NCI-H446 (cell line): ENCODE measurements at regions not wholly inside any gene's neighbourhood (a gene's known extent, or its start where the extent isn't known, plus 50 kb on each side); places are given as distances from the start of the nearest gene placed in this dataset.
A peak's percentile ranks its signal among the peaks of the same experiment; 100 is the strongest.
"Not testable (repeated sequence)": the region's sequence is repeated elsewhere in the genome, so short reads cannot be mapped to it uniquely, and the experiment has no call there.

Experiments used
- DNase-seq, 2 experiments: peaks; one replicate each; lab custom pipeline; 2025; lab: John Stamatoyannopoulos, UW

DNA sequence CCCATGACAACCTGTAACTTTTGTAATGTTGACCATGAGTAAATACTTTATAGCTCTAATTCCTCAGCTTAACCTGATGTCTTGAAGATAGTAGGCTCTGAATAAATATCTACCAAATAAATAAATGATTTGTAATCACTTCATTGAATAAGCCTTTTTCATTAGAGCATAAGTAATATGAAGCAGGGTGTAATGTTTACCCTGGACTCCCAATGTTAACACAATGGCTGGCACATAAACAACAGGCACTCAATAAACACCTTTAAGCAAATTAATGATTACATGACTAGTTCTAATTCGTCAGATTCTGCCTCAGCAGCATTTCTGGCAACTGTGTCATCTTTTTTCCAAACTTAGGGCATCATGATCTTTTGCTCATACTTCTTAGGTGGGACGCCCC lies 396.3 kb downstream of the LIG4 start:
- no peak for DNase-seq

DNA sequence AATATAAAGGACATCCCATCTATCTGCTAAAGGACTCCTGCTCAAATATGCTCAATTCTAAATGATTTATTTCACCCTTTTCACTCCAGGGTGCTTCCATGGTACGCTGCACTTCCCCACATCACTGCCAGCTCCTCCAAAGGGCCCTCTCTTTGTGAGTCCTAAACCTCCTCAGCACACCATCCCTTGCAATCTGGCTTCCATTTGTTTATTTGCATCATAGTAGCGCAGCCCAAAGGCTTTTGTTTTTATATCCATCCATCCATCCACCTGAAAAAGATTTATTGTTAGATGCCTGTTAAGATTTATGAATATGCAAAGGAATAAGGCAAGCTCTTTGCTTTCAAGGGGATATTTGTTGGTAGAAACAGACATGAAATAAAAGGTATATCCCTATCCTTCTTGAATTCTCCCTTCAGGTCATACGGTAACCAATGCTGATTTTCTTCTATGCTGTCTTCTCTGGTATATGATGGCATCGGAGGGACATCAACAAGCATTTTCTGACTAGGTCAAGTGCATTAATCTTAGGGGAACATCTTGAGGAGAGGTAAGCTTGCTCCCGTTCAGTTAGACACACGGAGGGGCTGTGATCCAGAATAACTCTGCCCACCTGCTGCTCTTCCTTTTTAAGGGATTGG lies 397.6 kb downstream of the LIG4 start:
- DNase-seq, result no peak

DNA sequence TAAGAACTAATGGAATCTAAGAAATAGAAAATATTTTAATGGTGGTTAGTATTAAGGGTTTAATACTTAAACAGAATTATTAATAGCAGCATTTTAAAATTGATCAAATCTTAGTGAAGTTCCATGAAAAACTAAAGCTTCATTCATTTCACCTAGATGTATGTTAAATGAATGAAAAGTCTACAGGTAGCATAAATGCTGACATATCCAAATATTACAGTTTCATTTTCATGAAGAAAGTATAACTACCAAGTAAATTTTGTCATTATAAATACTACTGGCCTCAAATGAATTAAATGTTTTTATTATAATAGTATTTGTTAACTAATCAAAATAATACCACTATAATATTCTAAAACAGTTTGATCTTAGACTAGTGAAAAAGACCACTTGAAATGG lies 403.3 kb downstream of the LIG4 start:
- no peak for DNase-seq

DNA sequence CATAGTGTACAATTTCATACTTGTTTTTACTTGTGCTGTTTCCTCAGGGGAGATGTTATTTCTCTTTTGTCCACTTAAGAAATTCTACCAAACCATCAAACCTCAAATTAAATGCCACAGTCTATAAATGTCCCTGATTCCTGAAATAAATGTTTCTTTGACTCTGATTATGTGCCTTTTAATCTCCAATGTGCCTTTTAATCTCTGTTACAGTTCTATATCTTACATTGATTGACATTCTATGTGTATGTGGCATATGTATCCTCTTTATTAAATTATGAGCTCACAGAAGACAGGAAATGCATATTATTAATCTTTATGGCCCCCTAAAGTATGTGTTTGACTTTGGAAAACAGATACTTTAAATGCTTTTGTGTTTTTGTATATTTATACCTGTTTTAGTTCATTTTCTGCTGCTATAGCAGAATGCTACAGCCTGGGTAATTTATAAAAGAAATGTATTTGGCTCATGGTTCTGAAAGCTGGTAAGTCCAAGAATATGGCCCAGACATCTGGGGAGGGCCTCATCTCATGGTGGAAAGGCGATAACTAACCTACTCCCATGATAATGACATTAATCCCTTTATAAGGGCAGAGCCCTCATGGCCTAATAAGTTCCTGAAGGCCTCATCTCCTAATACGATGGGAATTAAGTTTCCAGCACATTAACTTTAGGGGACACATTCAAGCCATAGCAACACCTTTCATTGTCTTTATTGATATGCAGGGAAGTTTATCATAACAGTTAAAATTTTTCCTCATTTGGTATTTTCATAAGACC lies 403.9 kb downstream of the LIG4 start:
- no peak for DNase-seq

DNA sequence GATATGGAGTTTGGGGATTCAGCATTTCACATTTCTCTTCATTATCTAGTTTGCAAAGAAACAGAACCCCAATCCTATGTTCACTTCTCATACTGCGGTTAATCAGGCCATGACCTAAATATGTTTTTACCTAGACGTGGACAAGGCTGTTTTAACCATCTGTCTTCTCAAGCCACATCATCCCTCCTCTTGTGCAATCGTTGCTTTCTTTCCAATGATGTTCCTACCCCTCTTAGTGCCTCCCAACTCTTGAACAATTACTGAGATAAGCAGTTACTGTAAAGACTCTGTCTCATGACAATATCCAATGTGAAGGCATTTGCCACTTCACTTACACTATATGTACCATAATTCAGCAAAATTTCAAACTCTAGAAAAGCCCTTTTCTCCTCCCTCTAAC lies 406.2 kb downstream of the LIG4 start:
- no peak for DNase-seq

DNA sequence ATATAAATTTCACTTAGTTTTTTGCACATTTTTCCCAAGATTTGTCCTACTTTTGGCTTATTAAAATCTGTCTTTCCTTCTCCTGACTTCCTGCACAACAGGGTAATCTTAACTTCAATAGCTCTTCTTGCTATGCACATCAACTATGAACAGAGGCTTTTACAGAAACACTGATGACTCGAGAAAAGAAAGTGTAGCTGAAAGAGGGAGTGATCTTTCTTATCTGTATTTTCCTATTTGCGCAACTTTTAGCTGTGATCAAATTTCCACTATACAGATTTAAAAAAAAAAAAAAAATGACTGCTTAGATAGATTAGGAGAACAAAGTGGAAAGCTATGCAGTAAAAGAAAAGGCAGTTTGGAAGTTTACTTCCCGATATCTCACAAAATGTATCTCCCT lies 406.9 kb downstream of the LIG4 start:
- no peak for DNase-seq

DNA sequence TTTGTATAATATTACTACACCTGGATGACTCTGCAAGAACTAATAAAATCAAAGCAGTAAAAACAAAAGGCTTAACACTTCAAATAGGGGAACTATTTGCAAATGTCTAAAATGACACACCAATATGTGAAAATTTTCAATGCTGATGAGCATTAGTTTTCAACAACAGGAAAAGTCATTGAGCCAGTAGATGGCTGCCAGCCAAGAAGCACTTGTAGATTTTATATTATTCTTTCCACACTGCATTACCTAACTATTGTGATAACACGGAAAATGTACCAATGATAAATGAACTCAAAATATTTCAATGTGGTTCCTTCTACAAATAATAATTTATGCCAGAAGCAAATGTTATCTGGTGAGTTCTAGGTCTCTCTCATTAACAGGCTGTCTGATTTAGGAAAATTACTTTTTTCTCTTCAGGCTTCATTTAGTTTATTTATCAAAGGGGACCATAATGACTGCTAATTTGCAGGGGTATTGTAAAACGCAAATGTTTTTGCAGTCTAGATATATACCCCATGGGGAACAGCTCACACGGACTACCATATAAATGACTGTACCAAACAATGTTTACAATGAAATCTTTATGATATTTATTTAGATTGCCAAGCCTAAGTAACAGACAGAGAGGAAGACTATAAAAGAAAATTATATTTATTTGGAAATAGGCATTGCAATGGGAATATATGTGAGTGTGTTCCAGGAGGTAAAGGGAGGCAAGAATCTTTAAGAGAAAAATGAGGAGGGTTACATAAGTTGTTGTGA lies 407.8 kb downstream of the LIG4 start:
- DNase-seq, result no peak

DNA sequence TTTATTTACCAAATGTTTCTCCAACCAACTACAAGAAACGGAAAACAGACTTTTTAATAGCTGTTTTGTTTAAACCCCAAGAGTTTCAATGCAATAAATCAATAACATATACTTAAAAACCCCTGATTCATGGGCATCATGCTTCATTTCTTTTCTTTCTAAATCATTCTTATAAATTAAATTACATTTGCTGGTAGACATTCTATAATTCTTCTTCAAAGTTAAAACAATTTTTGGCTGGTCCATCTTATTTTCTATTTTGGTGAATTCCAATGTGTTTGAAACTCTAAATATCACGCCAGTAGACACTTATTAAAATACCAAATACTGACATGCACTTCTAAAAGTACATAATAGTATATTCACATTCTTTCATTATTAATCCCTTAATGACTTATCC lies 408.6 kb downstream of the LIG4 start:
- DNase-seq, result no peak

DNA sequence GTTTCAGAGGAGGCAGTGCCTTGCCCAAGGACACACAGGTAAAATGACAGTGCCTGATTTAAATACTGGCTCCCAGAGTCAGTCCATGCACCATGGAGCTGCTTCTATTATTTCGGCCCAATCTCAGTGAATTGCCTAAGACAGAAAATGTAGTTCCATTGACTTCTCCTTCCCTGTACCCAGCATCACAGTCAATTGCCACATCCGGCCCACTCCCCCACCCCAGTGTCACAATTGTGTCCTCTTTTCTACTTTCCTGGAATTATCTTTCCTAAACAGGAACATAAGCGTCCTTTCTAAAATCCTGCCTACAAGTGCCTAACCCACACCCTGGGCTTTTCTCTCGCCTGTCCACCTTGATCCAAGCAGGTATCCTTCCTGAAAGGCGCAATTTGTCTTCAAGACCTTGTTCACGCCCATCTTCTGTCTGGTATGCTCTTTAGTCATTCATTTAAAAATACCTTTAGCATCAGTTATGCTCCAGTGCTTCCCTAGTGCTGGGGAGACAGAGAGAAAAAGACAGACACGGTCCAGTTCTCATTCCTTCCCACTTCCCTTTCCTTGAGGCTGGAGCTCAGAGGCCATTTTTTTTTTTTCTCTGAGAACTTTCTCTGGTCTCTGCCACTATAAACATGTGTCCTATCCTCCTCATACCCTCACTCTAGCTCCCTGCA lies 411.4 kb downstream of the LIG4 start:
- no peak for DNase-seq

DNA sequence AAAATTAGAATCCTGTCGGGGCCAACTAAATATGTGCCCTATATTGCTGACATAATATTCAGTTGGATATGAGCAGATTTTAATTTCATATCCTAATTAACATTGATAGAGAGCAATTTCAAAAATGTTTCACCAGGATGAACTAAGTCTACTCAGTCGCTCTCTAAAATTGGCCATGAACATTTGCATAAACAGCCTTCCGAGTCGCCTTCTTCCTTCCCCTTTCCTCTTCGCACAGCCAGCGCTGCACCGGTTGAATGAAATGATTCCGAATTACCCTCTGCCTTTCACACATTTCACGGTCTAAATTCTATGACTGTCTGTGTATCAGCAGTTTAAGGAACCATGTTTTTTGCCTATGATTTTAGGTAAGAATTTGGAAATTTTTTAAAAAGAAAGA lies 413.7 kb downstream of the LIG4 start:
- peak in 1 of 2 experiments; percentile 17 for DNase-seq

DNA sequence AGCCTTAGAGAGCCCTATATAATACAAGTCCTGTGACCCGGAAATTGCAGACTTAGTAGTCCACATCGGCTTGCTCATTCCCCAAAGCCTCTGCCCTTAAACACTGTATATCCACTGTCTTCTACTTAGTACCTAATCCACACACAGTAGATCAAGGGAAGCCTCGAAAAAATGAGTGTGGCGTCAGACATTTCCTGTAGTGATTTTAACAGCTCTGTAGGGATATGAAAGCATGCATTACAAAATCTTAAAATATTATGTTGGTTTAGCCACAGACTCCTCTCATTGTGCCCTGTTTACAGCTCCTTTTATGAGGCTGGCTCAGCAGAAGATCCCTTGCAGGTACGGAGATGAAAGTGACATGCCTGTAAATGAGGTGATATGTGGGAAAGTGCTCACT lies 416.3 kb downstream of the LIG4 start:
- no peak for DNase-seq

DNA sequence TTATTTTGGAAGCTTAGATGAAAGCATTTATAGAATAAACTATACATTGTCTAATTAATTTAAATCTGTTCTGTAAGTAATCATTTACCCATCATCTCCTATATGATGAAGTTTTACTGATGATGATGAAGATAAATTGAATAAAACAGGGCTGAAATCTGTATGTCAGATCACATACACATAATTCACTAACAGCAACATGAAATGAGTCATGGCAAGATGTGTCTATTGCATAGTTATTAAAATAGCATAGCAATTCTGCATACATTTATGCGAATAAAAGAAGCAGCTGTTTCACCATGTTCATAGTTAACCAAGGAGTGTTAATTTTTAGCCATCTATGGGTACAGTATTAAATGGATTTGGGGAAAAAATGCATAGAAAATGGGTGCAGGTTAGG lies 424.9 kb downstream of the LIG4 start:
- no peak for DNase-seq

DNA sequence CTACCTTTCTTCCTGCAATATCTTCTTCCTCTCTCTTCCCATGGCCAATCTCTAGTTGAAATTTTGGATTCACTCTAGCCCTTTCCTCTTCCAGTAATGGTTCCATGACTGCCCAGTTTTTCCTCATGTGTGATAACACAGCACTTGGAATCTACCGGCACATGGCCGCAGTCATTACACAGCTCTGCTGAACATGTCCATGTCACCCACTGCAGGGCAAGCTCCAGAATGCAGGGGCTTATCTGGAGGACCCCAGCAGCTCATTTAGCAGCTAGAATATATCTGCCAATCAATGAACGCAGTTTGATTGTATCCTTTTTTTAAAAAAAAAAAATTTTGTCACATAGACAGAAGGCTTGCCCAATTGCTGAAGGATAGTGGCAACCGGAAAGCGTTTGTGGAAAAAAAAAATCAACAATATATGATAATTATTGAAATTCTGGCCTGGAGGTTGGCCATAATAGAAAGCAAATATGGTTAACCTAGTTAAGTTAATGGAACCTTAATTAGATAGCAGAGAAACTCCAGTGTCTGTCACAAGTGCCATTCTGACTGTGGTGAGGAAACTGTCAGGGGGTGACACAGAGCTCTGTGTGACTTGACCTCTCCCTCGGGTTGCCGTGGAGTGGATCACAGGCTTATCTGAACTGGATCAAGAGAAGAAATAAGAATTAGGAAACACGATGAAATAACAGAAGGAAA lies 426.7 kb downstream of the LIG4 start:
- no peak for DNase-seq

DNA sequence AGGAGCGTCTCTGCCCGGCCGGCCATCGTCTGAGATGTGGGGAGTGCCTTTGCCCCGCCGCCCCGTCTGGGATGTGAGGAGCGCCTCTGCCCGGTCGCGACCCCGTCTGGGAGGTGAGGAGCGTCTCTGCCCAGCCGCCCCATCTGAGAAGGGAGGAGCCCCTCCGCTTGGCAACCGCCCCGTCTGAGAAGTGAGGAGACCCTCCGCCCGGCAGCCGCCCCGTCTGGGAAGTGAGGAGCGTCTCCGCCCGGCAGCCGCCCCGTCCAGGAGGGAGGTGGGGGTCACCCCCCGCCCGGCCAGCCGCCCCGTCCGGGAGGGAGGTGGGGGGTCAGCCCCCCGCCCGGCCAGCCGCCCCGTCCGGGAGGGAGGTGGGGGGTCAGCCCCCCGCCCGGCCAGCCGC lies 432.7 kb downstream of the LIG4 start:
- not testable (repeated sequence) for DNase-seq

DNA sequence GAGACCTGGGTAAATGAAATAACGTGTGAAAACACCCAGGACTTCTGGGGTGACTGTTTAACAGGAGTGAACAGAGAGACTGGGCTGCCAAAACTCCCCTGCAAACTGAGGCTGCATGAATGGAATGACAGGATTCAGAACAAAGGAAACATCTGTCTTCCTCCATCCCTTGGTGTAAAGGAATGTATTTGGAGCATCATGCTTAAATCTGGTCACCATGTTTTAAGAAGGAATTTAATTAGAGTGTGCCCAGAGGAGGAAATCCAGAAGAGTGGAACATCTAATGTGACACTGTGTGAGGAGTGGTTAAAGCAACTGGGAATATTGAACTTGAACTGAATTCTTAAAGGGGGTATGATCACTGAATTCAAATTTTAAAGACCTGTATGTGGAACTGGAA lies 437.2 kb downstream of the LIG4 start:
- DNase-seq, result no peak

DNA sequence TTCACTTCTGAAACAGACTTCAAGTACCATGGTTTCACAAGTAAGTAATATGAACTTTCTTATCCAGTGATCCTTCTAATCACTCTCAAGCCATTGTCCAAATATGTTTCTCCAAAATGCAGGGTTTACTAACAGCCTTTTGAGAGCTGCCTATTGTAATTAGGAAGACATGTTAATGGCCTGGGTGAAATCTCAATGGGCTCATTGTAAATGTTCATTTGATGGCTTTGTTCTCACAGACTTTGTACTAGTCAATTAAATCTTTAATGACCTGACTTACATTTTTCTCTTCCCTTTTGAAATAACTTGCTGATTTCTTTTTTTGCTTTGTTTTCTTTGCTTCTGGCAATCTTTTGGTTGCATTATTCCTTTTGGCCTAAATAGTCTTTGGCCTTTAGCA lies 444.8 kb downstream of the LIG4 start:
- no peak for DNase-seq

DNA sequence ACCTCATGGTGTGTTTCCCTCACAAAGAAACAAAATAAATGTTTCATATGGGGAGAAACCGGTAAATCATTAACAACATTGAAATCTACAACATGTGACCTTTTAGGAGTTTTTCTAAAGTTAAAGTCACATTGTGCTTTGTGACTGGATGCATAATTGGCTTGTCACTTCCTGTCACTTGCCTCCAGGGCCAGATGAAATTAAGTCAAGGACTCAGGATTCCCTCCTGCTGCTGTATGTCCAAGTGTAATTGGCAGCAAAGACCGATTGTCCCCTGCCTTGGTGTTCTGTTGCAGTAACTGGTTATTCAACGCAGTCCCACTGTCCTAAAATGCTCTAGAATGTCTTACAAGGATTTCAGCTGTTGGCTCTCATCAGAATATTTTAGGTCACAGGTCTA lies 448.2 kb downstream of the LIG4 start:
- DNase-seq, result no peak

DNA sequence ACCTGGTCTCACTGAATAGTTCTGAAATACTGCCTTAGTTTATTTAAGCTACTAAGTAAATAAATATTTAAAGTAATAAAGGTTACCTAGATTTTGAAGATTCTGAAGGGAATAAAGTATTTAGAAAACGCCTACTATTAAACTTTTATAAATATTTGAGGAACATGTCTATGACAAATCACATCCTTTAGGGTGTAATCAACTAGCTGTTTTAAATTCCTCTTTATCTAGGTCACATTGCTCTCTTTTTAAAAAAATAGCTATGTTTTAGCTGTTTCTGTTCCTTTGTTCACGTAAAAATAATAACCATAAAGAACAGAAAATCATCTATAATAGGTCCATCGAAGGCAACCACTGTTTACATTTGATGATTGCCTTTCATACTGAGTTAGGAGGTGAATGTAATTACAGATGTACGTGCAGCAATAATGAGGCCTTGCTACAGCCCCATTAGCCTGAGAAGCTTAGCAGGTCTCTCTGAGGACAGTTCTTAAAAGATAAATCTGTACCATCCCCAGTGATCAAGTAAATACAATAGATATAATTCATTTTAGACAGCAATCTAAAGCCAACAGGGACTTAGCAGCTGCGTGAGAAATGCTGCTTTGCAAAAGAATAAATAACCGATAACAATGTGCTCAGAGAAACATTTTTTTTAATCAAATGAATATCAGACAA lies 449.5 kb downstream of the LIG4 start:
- no peak for DNase-seq

DNA sequence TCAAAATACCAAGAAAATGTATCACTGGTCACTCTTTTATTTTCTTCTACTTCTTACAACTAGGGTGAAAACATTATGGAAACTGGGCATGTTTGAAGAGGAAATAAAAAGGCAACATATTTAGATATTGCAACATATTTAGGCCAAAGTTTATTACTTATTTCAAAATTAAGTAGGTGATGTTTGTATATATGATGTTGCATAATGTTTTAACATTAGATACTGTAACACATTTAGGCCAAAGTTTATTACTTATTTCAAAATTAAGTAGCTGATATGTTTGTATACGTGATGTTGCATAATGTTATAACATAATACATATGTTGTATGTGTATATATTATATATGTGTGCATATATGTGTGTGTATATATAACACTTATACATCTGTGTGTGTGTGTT lies 451.3 kb downstream of the LIG4 start:
- DNase-seq, result no peak

DNA sequence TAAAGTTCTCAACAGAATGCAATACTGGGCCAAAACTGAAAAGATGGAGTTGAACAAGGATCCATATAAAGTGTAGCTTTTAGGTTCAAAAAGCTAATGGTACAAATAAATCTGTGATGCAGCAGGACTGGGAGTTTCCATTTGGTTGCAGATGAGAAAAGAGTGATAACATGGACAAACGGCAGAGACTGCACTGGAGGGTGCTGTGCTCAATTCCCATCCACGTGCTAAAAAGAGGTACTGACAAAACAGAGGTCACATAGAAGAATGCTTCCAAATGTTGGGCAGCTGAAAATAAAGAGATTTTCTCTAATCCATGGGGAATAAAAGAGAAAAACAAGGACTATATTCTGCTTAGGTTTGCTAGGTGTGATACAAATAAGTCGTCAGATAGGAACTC lies 461.6 kb downstream of the LIG4 start:
- no peak for DNase-seq

DNA sequence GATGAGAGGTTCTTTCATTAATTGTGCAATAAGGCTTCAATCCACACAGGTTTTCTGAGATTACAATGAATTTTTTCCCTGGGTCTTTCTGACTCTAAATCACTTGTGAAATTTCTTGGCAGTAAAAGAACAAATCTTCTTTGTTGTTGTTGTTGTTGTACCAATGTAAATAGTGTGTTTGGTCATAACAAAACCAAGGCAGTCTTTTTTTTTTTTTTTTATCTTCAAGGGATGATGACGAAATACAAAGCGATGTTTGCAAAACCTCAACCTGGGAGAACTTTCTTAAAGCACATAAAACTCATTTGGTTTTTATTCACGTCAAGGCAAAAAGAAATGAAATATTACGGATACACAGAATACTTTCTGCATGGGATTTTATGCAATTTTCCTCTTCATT lies 462.0 kb downstream of the LIG4 start:
- DNase-seq, result no peak
